CD4-positive, CD25-positive, alpha-beta regulatory T cell (primary cell): ENCODE measurements at regions not wholly inside any gene's neighbourhood (a gene's known extent, or its start where the extent isn't known, plus 50 kb on each side); places are given as distances from the start of the nearest gene placed in this dataset.

Experiments
- ATAC-seq, 2 donors: fragments of 150-1000 bp; cut with Tn5 transposase; one replicate each; pipeline ENCODE4 v1.10.0; 2021; ENCODE audit warnings: low read depth in 2 of 2, moderate number of reproducible peaks in 2 of 2, moderate library complexity in 1 of 2
- DNase-seq, 3 donors: peaks; one replicate each; pipeline versions ENCODE4 v3.0.0 to v3.0.0-alpha.2; 2012 to 2022; ENCODE audit warnings: mixed read lengths in 1 of 3
- H3K27ac ChIP-seq: one replicate; pipeline ENCODE4 v1.7.0; 2013; ENCODE audit warnings: mild to moderate bottlenecking, low read length; ENCODE audit not compliant: insufficient read depth, poor library complexity, severe bottlenecking
- H3K27me3 ChIP-seq: one replicate; pipeline ENCODE4 v1.7.0; 2013; ENCODE audit warnings: low read length; ENCODE audit not compliant: control insufficient read depth, insufficient read depth
- H3K36me3 ChIP-seq: one replicate; pipeline ENCODE4 v1.7.0; 2013; ENCODE audit warnings: mild to moderate bottlenecking, low read length, moderate library complexity; ENCODE audit not compliant: control insufficient read depth, insufficient read depth
- H3K4me1 ChIP-seq: 2 replicates; pipeline ENCODE4 v1.7.0; 2013; ENCODE audit warnings: mild to moderate bottlenecking, low read length; ENCODE audit not compliant: insufficient read depth, control insufficient read depth, poor library complexity, severe bottlenecking
- H3K4me3 ChIP-seq: one replicate; pipeline ENCODE4 v1.7.0; 2013; ENCODE audit warnings: low read depth, mild to moderate bottlenecking, low read length, moderate library complexity
- H3K9me3 ChIP-seq, 2 experiments: 1 replicate in 1 of 2; 2 replicates in 1 of 2; pipeline ENCODE4 v1.7.0; 2013; ENCODE audit warnings: low read length in 2 of 2, mild to moderate bottlenecking in 1 of 2, moderate library complexity in 1 of 2; ENCODE audit not compliant: control insufficient read depth in 2 of 2
- H3K27ac Mint-ChIP-seq, 3 donors: one replicate each; pipeline ENCODE4 v1.8.0; 2020 to 2022; ENCODE audit warnings: mild to moderate bottlenecking in 3 of 3, mixed read lengths in 3 of 3, moderate library complexity in 2 of 3
- H3K27me3 Mint-ChIP-seq: one replicate; pipeline ENCODE4 v1.8.0; 2022; ENCODE audit warnings: mild to moderate bottlenecking, mixed read lengths
- H3K36me3 Mint-ChIP-seq: one replicate; pipeline ENCODE4 v1.8.0; 2020; ENCODE audit warnings: mixed read lengths
- H3K4me1 Mint-ChIP-seq, 4 donors: one replicate each; pipeline ENCODE4 v1.8.0; 2020 to 2022; ENCODE audit warnings: mixed read lengths in 4 of 4, mild to moderate bottlenecking in 1 of 4
- H3K4me3 Mint-ChIP-seq, 4 donors: one replicate each; pipeline ENCODE4 v1.8.0; 2020 to 2022; ENCODE audit warnings: mild to moderate bottlenecking in 4 of 4, mixed read lengths in 4 of 4, moderate library complexity in 3 of 4
- H3K9me3 Mint-ChIP-seq, 7 donors: one replicate each; pipeline ENCODE4 v1.8.0; 2020 to 2022; ENCODE audit warnings: mixed read lengths in 7 of 7, mild to moderate bottlenecking in 3 of 7, moderate library complexity in 2 of 7

DNA sequence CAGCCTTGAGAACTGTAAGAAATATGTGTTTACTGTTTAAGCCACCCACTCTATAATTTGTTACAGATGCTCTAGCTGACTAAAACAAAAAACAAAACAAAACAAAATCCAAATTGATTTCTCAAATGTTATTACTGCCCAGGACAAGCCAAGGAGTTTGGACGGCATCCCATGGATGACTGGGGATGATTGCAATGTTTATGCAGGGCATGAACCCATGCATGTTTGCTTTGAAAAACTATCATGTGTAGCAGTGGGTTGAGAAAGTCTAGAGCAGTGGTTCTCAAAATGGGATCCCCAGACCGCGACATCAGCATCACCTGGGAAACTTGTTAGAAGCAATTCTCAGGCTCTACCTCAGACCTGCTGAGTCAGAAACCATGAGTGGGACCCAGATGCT is 223.2 kb upstream of the PSMD7 start:
- Histone ChIP-seq H3K9me3 (peaks cover 0 to 9% of the 10 kb centered on the region in 2 experiments), H3K27me3 (no peaks in the 10 kb centered on the region), H3K4me3 (no peak overlapping the region), H3K36me3 (no peaks in the 10 kb centered on the region), H3K27ac (no peak overlapping the region), H3K4me1 (no peaks in the 10 kb centered on the region)
- Mint-ChIP-seq H3K4me1 (no peaks in the 10 kb centered on the region), H3K4me3 (no peak overlapping the region), H3K27me3 (no peaks in the 10 kb centered on the region), H3K9me3 (peaks cover 1 to 19% (median 6%) of the 10 kb centered on the region in 7 donors), H3K27ac (no peak overlapping the region), H3K36me3 (no peaks in the 10 kb centered on the region)
- ATAC-seq, result no peak
- no peak for DNase-seq

DNA sequence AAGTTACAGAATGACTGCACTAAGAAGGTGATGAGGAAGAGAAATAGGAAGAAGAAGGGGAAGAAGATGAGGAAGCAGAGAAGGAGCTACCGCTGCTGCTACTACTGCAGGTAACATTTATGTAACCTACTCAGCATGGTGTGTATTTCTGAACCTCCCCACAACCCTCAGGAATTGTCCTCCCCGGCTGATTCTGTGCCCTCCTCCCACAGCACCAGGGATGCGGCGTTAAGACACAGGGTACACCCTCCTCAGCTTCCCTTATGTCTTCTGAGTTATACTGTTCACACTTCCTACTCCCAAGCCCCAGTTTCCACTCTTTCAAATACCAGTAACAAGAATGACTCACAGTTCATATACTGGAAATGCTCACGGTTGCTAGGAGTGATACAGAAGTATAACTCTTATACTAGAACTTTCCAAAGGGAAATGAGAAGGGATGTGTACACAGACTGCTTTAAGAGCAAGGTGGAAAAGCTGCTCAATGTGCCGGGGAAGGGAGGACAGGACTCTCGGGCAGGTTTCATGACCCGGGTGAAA is 224.5 kb upstream of the PSMD7 start:
- H3K9me3 ChIP-seq, result peaks cover 0 to 9% of the 10 kb centered on the region in 2 experiments
- H3K27ac ChIP-seq, result no peak overlapping the region
- DNase-seq, result no peak
- no peaks in the 10 kb centered on the region for H3K36me3 ChIP-seq
- H3K27me3 ChIP-seq, result peaks cover 4% of the 10 kb centered on the region
- H3K9me3 Mint-ChIP-seq, result peaks cover 1 to 19% (median 6%) of the 10 kb centered on the region in 7 donors
- no peaks in the 10 kb centered on the region for H3K27me3 Mint-ChIP-seq
- no peak overlapping the region for H3K4me3 ChIP-seq
- no peak overlapping the region for H3K4me3 Mint-ChIP-seq
- no peaks in the 10 kb centered on the region for H3K4me1 Mint-ChIP-seq
- no peaks in the 10 kb centered on the region for H3K36me3 Mint-ChIP-seq
- no peak overlapping the region for H3K27ac Mint-ChIP-seq
- no peak for ATAC-seq
- H3K4me1 ChIP-seq, result no peaks in the 10 kb centered on the region

DNA sequence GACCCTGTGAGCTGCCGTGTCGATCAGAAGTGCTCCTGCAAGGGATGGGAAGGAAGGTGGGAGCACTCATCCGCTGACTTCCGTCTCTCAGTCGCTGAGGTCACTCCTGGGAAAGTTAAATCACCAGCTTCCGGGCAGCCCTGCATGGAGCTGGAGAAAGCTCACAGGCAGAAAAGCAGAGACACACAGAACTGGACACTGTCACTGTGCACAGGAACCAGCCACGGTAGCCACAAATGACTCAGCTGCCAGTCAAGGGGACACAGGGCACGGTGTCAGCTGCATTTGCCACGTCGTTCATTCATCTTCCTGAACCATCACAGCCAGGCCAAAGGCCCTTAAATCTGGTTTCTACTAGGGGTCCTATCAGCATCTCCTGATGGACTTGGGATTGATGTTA is 226.4 kb upstream of the PSMD7 start:
- Mint-ChIP-seq H3K27ac (no peak overlapping the region), H3K9me3 (peaks cover 0 to 10% (median 3%) of the 10 kb centered on the region in 7 donors)
- H3K9me3 ChIP-seq, result peaks cover 0 to 6% of the 10 kb centered on the region in 2 experiments

DNA sequence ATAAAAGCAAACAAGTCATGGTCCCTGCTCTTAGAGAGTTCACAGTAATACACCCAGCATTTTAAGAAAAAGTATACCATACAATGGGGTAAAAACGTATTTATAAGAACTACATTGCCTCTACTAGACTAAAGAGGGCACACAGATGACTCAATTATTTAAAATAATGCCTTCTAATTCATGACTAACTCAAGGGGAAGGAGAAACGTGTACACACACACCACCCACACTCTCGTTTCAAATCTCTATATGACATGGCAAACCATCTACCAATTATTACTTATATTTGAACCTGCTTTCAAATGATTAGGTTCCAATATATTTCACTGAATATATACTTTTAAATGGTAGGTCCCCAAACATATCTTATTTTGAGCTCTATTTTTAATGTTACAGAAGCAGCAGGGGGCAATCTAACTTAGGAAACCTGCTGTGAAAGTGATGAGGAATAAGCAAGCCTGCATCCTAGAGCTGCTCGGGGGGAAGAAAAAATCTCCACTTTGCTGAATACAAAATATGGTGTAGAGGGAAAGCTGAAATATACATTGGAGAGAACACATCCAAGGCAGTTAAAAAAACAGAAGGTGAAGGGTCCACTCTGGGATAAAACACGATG is 232.4 kb upstream of the PSMD7 start:
- Mint-ChIP-seq H3K4me3 (no peak overlapping the region), H3K9me3 (peaks cover 0 to 4% (median 1%) of the 10 kb centered on the region in 7 donors), H3K27ac (no peak overlapping the region), H3K36me3 (no peaks in the 10 kb centered on the region), H3K4me1 (no peaks in the 10 kb centered on the region), H3K27me3 (peaks cover 10% of the 10 kb centered on the region)
- peaks cover 4% of the 10 kb centered on the region for H3K27me3 ChIP-seq
- ATAC-seq, result no peak
- no peaks in the 10 kb centered on the region for H3K4me1 ChIP-seq
- H3K36me3 ChIP-seq, result no peaks in the 10 kb centered on the region
- no peaks in the 10 kb centered on the region for H3K9me3 ChIP-seq
- no peak for DNase-seq
- H3K4me3 ChIP-seq, result no peak overlapping the region
- no peak overlapping the region for H3K27ac ChIP-seq

More for the DNA sequence above, 226.4 kb upstream of the PSMD7 start:
- DNase-seq (no peak), ATAC-seq (no peak)
- Histone ChIP-seq H3K4me1 (no peaks in the 10 kb centered on the region), H3K36me3 (no peaks in the 10 kb centered on the region), H3K27ac (no peak overlapping the region), H3K4me3 (no peak overlapping the region), H3K27me3 (peaks cover 4% of the 10 kb centered on the region)
- H3K4me1 Mint-ChIP-seq, result no peaks in the 10 kb centered on the region
- H3K27me3 Mint-ChIP-seq, result peaks cover 6% of the 10 kb centered on the region
- H3K4me3 Mint-ChIP-seq, result no peak overlapping the region
- H3K36me3 Mint-ChIP-seq, result no peaks in the 10 kb centered on the region

DNA sequence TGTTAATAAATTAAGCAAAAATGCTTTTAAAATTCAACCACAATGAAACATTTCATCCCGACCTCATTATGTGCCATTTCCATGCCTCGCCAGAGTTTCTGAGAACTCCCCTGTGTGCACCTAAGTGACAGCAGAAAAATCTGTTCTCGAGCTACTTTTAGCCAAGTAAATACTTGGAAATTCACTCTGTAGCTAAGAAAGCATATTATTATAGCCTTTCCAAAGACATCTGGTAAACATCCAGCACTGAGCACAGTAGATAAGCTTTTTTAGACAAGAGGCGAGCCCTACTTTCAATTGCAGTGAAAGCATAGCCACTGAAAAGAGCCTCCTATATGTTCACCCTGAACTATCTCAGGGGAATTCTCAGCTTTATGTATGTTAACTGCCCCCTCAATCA is 242.8 kb upstream of the PSMD7 start:
- Mint-ChIP-seq H3K36me3 (no peaks in the 10 kb centered on the region), H3K27me3 (peaks cover 4% of the 10 kb centered on the region), H3K27ac (no peak overlapping the region), H3K4me1 (no peaks in the 10 kb centered on the region), H3K4me3 (no peak overlapping the region), H3K9me3 (peaks cover 2 to 14% (median 4%) of the 10 kb centered on the region in 7 donors)
- H3K27me3 ChIP-seq, result no peaks in the 10 kb centered on the region
- H3K4me3 ChIP-seq, result no peak overlapping the region
- H3K36me3 ChIP-seq, result no peaks in the 10 kb centered on the region
- no peak for DNase-seq
- H3K27ac ChIP-seq, result no peak overlapping the region
- H3K9me3 ChIP-seq, result no peaks in the 10 kb centered on the region
- ATAC-seq, result no peak
- H3K4me1 ChIP-seq, result no peaks in the 10 kb centered on the region

DNA sequence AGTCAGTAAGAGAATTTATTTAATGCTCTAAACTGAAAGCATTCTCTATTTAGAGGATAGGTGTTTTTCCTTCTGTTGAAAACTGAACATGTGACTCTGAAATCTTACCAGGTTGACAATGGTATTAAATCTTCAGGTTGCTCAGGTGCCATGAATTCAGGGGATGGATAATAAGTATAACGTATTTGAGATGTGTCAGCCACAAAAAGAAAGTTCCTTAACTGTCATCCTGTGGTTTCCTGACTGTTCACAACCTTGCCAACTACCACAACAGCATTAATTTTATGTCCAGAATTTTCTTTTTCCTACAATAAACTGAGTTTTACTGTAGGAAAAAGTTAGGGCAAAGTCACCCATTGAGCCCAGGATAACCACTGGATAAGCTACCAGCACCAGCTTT is 243.3 kb upstream of the PSMD7 start:
- H3K27me3 Mint-ChIP-seq, result peaks cover 4% of the 10 kb centered on the region

DNA sequence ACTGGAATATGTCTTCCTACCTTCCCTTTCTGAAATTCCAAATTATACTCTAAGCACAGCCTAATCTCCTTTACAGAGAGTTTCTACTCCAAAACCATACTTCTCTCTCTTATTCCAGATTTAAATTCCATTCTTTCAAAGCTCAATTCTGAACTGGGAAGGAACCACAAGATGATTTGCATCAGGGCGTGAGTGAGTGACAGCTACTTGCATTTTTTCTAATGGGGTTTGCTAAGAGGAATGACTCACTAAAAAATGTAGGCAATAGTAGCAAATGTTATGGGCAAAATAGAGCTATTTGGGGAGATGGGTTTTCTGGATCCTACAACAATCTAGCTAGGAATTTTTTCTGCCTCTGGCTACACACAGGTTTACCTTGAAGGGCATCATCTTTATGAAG is 244.6 kb upstream of the PSMD7 start:
- Mint-ChIP-seq H3K9me3 (peaks cover 0 to 10% (median 4%) of the 10 kb centered on the region in 7 donors), H3K4me3 (no peak overlapping the region), H3K36me3 (no peaks in the 10 kb centered on the region), H3K27me3 (peaks cover 4% of the 10 kb centered on the region), H3K27ac (no peak overlapping the region), H3K4me1 (no peaks in the 10 kb centered on the region)
- H3K27me3 ChIP-seq, result no peaks in the 10 kb centered on the region
- no peaks in the 10 kb centered on the region for H3K36me3 ChIP-seq
- no peak overlapping the region for H3K27ac ChIP-seq
- DNase-seq, result no peak
- H3K9me3 ChIP-seq, result no peaks in the 10 kb centered on the region
- H3K4me1 ChIP-seq, result no peaks in the 10 kb centered on the region
- no peak overlapping the region for H3K4me3 ChIP-seq
- no peak for ATAC-seq

More for the DNA sequence above, 243.3 kb upstream of the PSMD7 start:
- Histone ChIP-seq H3K9me3 (no peaks in the 10 kb centered on the region), H3K27me3 (no peaks in the 10 kb centered on the region), H3K4me3 (no peak overlapping the region), H3K27ac (no peak overlapping the region), H3K36me3 (no peaks in the 10 kb centered on the region), H3K4me1 (no peaks in the 10 kb centered on the region)
- ATAC-seq (no peak), DNase-seq (no peak)
- no peaks in the 10 kb centered on the region for H3K36me3 Mint-ChIP-seq
- no peaks in the 10 kb centered on the region for H3K4me1 Mint-ChIP-seq
- no peak overlapping the region for H3K27ac Mint-ChIP-seq
- H3K4me3 Mint-ChIP-seq, result no peak overlapping the region
- H3K9me3 Mint-ChIP-seq, result peaks cover 0 to 10% (median 4%) of the 10 kb centered on the region in 7 donors

DNA sequence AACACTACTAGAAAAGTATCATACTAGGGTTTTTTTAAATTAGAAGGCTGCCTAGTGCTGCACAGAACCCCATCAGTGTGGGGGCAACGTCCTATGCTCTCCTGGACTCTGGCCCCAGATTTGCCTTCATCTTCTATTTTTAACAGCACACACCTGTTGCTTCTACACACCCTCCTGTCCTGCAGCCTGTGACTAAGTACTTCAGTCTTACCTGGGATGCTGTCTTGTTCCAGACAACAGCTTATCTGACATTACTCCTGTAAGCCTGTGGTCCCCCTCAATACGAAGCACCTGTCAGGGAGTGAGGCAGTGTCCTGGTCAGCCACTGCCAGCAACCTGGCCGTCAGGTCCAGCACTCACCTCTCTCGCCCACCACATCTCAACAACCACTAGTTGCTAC is 247.6 kb upstream of the PSMD7 start:
- Histone ChIP-seq H3K27me3 (no peaks in the 10 kb centered on the region), H3K4me1 (no peaks in the 10 kb centered on the region), H3K4me3 (no peak overlapping the region), H3K27ac (no peak overlapping the region), H3K36me3 (no peaks in the 10 kb centered on the region), H3K9me3 (no peaks in the 10 kb centered on the region)
- H3K36me3 Mint-ChIP-seq, result no peaks in the 10 kb centered on the region
- H3K27me3 Mint-ChIP-seq, result peaks cover 4% of the 10 kb centered on the region
- ATAC-seq, result no peak
- DNase-seq, result no peak
- H3K4me3 Mint-ChIP-seq, result no peak overlapping the region
- peaks cover 0 to 4% (median 0%) of the 10 kb centered on the region in 7 donors for H3K9me3 Mint-ChIP-seq
- no peaks in the 10 kb centered on the region for H3K4me1 Mint-ChIP-seq
- H3K27ac Mint-ChIP-seq, result peak overlapping the region in 1 of 3 donors; percentile 31
